HEK293 (cell line): ENCODE measurements at regions not wholly inside any gene's neighbourhood (a gene's known extent, or its start where the extent isn't known, plus 50 kb on each side); places are given as distances from the start of the nearest gene placed in this dataset.
A peak's percentile ranks its signal among the peaks of the same experiment; 100 is the strongest.

Source experiments
- BCL11A ChIP-seq: fragments of 450-650 bp; formaldehyde crosslinking; IDR thresholded peaks from 2 replicates; pipeline ENCODE4 v1.5.1; 2016; ENCODE audit warnings: low read depth, missing biosample characterization, missing genetic modification characterization
- GLIS1 ChIP-seq: fragments of 450-650 bp; formaldehyde crosslinking; IDR thresholded peaks from 2 replicates; pipeline ENCODE4 v1.5.1; 2016; ENCODE audit warnings: missing biosample characterization, missing genetic modification characterization
- HOXA7 ChIP-seq: sonication (generic); formaldehyde crosslinking; IDR thresholded peaks from 2 replicates; pipeline ENCODE4 v1.8.1; 2022; ENCODE audit warnings: missing genetic modification reagents, borderline replicate concordance
- IKZF3 ChIP-seq: fragments of 450-650 bp; IDR thresholded peaks from 2 replicates; pipeline ENCODE4 v1.5.0; 2018; ENCODE audit warnings: missing biosample characterization, mild to moderate bottlenecking, missing genetic modification characterization, moderate library complexity
- KLF16 ChIP-seq: fragments of 450-650 bp; formaldehyde crosslinking; IDR thresholded peaks from 2 replicates; pipeline ENCODE4 v1.5.1; 2017; ENCODE audit warnings: missing biosample characterization, missing genetic modification characterization
- PRDM1 ChIP-seq: fragments of 450-650 bp; formaldehyde crosslinking; IDR thresholded peaks from 2 replicates; pipeline ENCODE4; 2016; ENCODE audit warnings: missing biosample characterization, missing genetic modification characterization
- PRDM10 ChIP-seq: fragments of 450-650 bp; formaldehyde crosslinking; IDR thresholded peaks from 2 replicates; pipeline ENCODE4 v1.5.1; 2016; ENCODE audit warnings: missing biosample characterization, missing genetic modification characterization
- PRDM4 ChIP-seq: fragments of 450-650 bp; formaldehyde crosslinking; IDR thresholded peaks from 2 replicates; pipeline ENCODE4 v1.5.1; 2017; ENCODE audit warnings: missing biosample characterization, missing genetic modification characterization
- ZBTB17 ChIP-seq: fragments of 450-650 bp; formaldehyde crosslinking; IDR thresholded peaks from 2 replicates; pipeline ENCODE4 v1.5.1; 2016; ENCODE audit warnings: missing biosample characterization, missing genetic modification characterization
- ZBTB44 ChIP-seq: fragments of 450-650 bp; IDR thresholded peaks from 2 replicates; pipeline ENCODE4 v1.5.1; 2018; ENCODE audit warnings: missing biosample characterization, mild to moderate bottlenecking, missing genetic modification characterization
- ZFP37 ChIP-seq: fragments of 450-650 bp; formaldehyde crosslinking; IDR thresholded peaks from 2 replicates; pipeline ENCODE4 v1.5.1; 2016; ENCODE audit warnings: missing biosample characterization, missing genetic modification characterization
- ZFP69B ChIP-seq: fragments of 450-650 bp; formaldehyde crosslinking; IDR thresholded peaks from 2 replicates; pipeline ENCODE4 v1.5.1; 2016; ENCODE audit warnings: missing biosample characterization, missing genetic modification characterization
- ZNF155 ChIP-seq: fragments of 450-650 bp; formaldehyde crosslinking; IDR thresholded peaks from 2 replicates; pipeline ENCODE4 v1.5.1; 2016; ENCODE audit warnings: missing biosample characterization, missing genetic modification characterization
- ZNF174 ChIP-seq: fragments of 450-650 bp; formaldehyde crosslinking; IDR thresholded peaks from 2 replicates; pipeline ENCODE4 v1.5.0; 2017; ENCODE audit warnings: missing biosample characterization, mild to moderate bottlenecking, missing genetic modification characterization
- ZNF2 ChIP-seq: fragments of 450-650 bp; formaldehyde crosslinking; IDR thresholded peaks from 2 replicates; pipeline ENCODE4 v1.5.1; 2016; ENCODE audit warnings: missing biosample characterization, missing genetic modification characterization
- ZNF280C ChIP-seq: fragments of 450-650 bp; formaldehyde crosslinking; IDR thresholded peaks from 2 replicates; pipeline ENCODE4 v1.5.1; 2016; ENCODE audit warnings: missing biosample characterization, missing genetic modification characterization
- ZNF350 ChIP-seq: fragments of 450-650 bp; formaldehyde crosslinking; IDR thresholded peaks from 2 replicates; pipeline ENCODE4 v1.5.0; 2017; ENCODE audit warnings: missing biosample characterization, mild to moderate bottlenecking, missing genetic modification characterization
- ZNF449 ChIP-seq: fragments of 450-650 bp; formaldehyde crosslinking; IDR thresholded peaks from 2 replicates; pipeline ENCODE4 v1.5.1; 2017; ENCODE audit warnings: missing biosample characterization, mild to moderate bottlenecking, missing genetic modification characterization, moderate library complexity
- ZNF48 ChIP-seq: fragments of 450-650 bp; formaldehyde crosslinking; IDR thresholded peaks from 2 replicates; pipeline ENCODE4 v1.5.1; 2016; ENCODE audit warnings: missing biosample characterization, missing genetic modification characterization
- ZNF488 ChIP-seq: fragments of 450-650 bp; formaldehyde crosslinking; IDR thresholded peaks from 2 replicates; pipeline ENCODE4 v1.5.1; 2016; ENCODE audit warnings: missing biosample characterization, missing genetic modification characterization
- ZNF561 ChIP-seq: fragments of 450-650 bp; IDR thresholded peaks from 2 replicates; pipeline ENCODE4 v1.5.1; 2018; ENCODE audit warnings: missing biosample characterization, missing genetic modification characterization, borderline replicate concordance
- ZNF629 ChIP-seq: fragments of 450-650 bp; formaldehyde crosslinking; IDR thresholded peaks from 2 replicates; pipeline ENCODE4 v1.5.1; 2017; ENCODE audit warnings: missing biosample characterization, missing genetic modification characterization
- ZNF76 ChIP-seq: fragments of 450-650 bp; formaldehyde crosslinking; IDR thresholded peaks from 2 replicates; pipeline ENCODE4; 2016; ENCODE audit warnings: low read depth, missing biosample characterization, missing genetic modification characterization, borderline replicate concordance
- ZNF777 ChIP-seq: fragments of 450-650 bp; formaldehyde crosslinking; IDR thresholded peaks from 2 replicates; pipeline ENCODE4 v1.5.1; 2017; ENCODE audit warnings: missing biosample characterization, missing genetic modification characterization, borderline replicate concordance
- ZSCAN5A ChIP-seq: fragments of 450-650 bp; formaldehyde crosslinking; IDR thresholded peaks from 2 replicates; pipeline ENCODE4 v1.5.1; 2016; ENCODE audit warnings: missing biosample characterization, missing genetic modification characterization
- ZXDB ChIP-seq: fragments of 450-650 bp; formaldehyde crosslinking; IDR thresholded peaks from 2 replicates; pipeline ENCODE4 v1.5.1; 2016; ENCODE audit warnings: missing biosample characterization, missing genetic modification characterization

- TF ChIP-seq ZBTB44 (no peak), HOXA7 (CRISPR knock-in tag) (no peak), ZNF2 (tag by site-specific recombination) (no peak), PRDM4 (no peak), ZNF777 (tag by site-specific recombination) (no peak), ZNF350 (no peak), ZNF174 (no peak), ZNF488 (no peak), KLF16 (tag by site-specific recombination) (no peak), ZFP69B (tag by site-specific recombination) (no peak), IKZF3 (no peak), ZNF155 (tag by site-specific recombination) (no peak), PRDM1 (tag by site-specific recombination) (no peak; the same call in 1 of the 2 replicates), ZSCAN5A (tag by site-specific recombination) (no peak), ZNF561 (tag by site-specific recombination) (no peak), ZNF76 (no peak), PRDM10 (tag by site-specific recombination) (no peak), ZBTB17 (no peak), BCL11A (no peak), ZNF629 (no peak), GLIS1 (tag by site-specific recombination) (0 out of 2 replicates have a peak, but pooled peaks have one; percentile 34), ZNF280C (tag by site-specific recombination) (no peak), ZFP37 (peak; percentile 41; the same call in 1 of the 2 replicates), ZNF449 (tag by site-specific recombination) (no peak), ZXDB (tag by site-specific recombination) (no peak), ZNF48 (tag by site-specific recombination) (no peak)
Observed at GRCh38 chr13:48859272-48860105, 116.2 kb upstream of the FNDC3A start (continued).
